Chondrocyte (in vitro differentiated cells): ENCODE measurements at regions not wholly inside any gene's neighbourhood (a gene's known extent, or its start where the extent isn't known, plus 50 kb on each side); places are given as distances from the start of the nearest gene placed in this dataset.

Experiments used
- DNase-seq: peaks from one replicate; pipeline ENCODE4 v3.0.0; 2021; ENCODE audit warnings: mixed read lengths, low spot score
- H3K27ac Mint-ChIP-seq: one replicate; pipeline ENCODE4 v1.8.0; 2021; ENCODE audit warnings: mild to moderate bottlenecking, moderate library complexity, mixed read lengths; ENCODE audit not compliant: unreplicated experiment
- H3K27me3 Mint-ChIP-seq: 2 replicates; pipeline ENCODE4 v1.8.0; 2021; ENCODE audit warnings: low read depth, mixed read lengths
- H3K36me3 Mint-ChIP-seq: 2 replicates; pipeline ENCODE4 v1.8.0; 2021; ENCODE audit warnings: low read depth, mixed read lengths
- H3K4me1 Mint-ChIP-seq: 2 replicates; pipeline ENCODE4 v1.8.0; 2021; ENCODE audit warnings: low read depth, mild to moderate bottlenecking, mixed read lengths
- H3K4me3 Mint-ChIP-seq: one replicate; pipeline ENCODE4 v1.8.0; 2021; ENCODE audit warnings: mild to moderate bottlenecking, moderate library complexity, mixed read lengths; ENCODE audit not compliant: unreplicated experiment
- H3K9me3 Mint-ChIP-seq: 2 replicates; pipeline ENCODE4 v1.8.0; 2021; ENCODE audit warnings: low read depth, mixed read lengths
- CTCF ChIP-seq: fragments of 200-600 bp; sonication (generic); IDR thresholded peaks from 2 replicates; pipeline ENCODE4 v1.5.0; 2021; ENCODE audit warnings: antibody characterized with exemption, mild to moderate bottlenecking, moderate library complexity

- TF ChIP-seq CTCF, result no peak
- Mint-ChIP-seq H3K27ac (peak overlapping the region; percentile 52), H3K4me3 (no peak overlapping the region), H3K36me3 (no peaks in the 10 kb centered on the region), H3K9me3 (no peaks in the 10 kb centered on the region), H3K4me1 (peaks cover 10% of the 10 kb centered on the region), H3K27me3 (peaks cover 7% of the 10 kb centered on the region)
- DNase-seq, result no peak
Observed at GRCh38 chr10:7488418-7488829, 77.6 kb upstream of the SFMBT2 start.

- peaks cover 10% of the 10 kb centered on the region for H3K4me1 Mint-ChIP-seq
- H3K27ac Mint-ChIP-seq, result no peak overlapping the region
Observed at GRCh38 chr10:7487528-7487927, 76.7 kb upstream of the SFMBT2 start.

GRCh38 chr10:7486528-7486927 is 75.7 kb upstream of the SFMBT2 start:
- no peak for DNase-seq
- Mint-ChIP-seq H3K9me3 (no peaks in the 10 kb centered on the region), H3K4me1 (peaks cover 10% of the 10 kb centered on the region), H3K4me3 (no peak overlapping the region), H3K27me3 (peaks cover 7% of the 10 kb centered on the region), H3K36me3 (no peaks in the 10 kb centered on the region), H3K27ac (no peak overlapping the region)
- no peak for TF ChIP-seq CTCF

More at GRCh38 chr10:7487528-7487927, 76.7 kb upstream of the SFMBT2 start:
- Mint-ChIP-seq H3K36me3 (no peaks in the 10 kb centered on the region), H3K4me3 (no peak overlapping the region), H3K27me3 (peaks cover 7% of the 10 kb centered on the region), H3K9me3 (no peaks in the 10 kb centered on the region)
- TF ChIP-seq CTCF, result no peak
- no peak for DNase-seq

GRCh38 chr10:7485799-7486198 is 75.0 kb upstream of the SFMBT2 start:
- peaks cover 10% of the 10 kb centered on the region for H3K4me1 Mint-ChIP-seq
- H3K36me3 Mint-ChIP-seq, result no peaks in the 10 kb centered on the region
- H3K27me3 Mint-ChIP-seq, result peaks cover 7% of the 10 kb centered on the region
- DNase-seq, result no peak
- no peaks in the 10 kb centered on the region for H3K9me3 Mint-ChIP-seq
- no peak overlapping the region for H3K4me3 Mint-ChIP-seq
- no peak overlapping the region for H3K27ac Mint-ChIP-seq
- TF ChIP-seq CTCF, result no peak

- Mint-ChIP-seq H3K4me3 (no peak overlapping the region), H3K27ac (no peak overlapping the region), H3K4me1 (peaks cover 10% of the 10 kb centered on the region), H3K9me3 (no peaks in the 10 kb centered on the region), H3K36me3 (no peaks in the 10 kb centered on the region), H3K27me3 (peaks cover 7% of the 10 kb centered on the region)
- no peak for TF ChIP-seq CTCF
- DNase-seq, result no peak
Observed at GRCh38 chr10:7485244-7485556, 74.4 kb upstream of the SFMBT2 start.
